Epithelial cell of esophagus (primary cell): ENCODE measurements at regions not wholly inside any gene's neighbourhood (a gene's known extent, or its start where the extent isn't known, plus 50 kb on each side); places are given as distances from the start of the nearest gene placed in this dataset.

Source experiments
- DNase-seq: peaks from one replicate; pipeline ENCODE4 v3.0.0; 2010; ENCODE audit warnings: low read depth
- H3K4me3 ChIP-seq: 2 replicates; pipeline ENCODE4 v1.5.1; 2011; ENCODE audit warnings: mild to moderate bottlenecking, low read length, control low read depth
- CTCF ChIP-seq: IDR thresholded peaks from 2 replicates; pipeline ENCODE4 v1.5.1; 2011; ENCODE audit warnings: low read depth, mild to moderate bottlenecking, low read length, control low read depth, inconsistent platforms; ENCODE audit not compliant: insufficient read depth; ENCODE audit errors: missing control alignments

- H3K4me3 ChIP-seq, result no peak overlapping the region
- TF ChIP-seq CTCF, result no peak
- DNase-seq, result peak; percentile 41
Observed at GRCh38 chr1:102588536-102588935, 519.8 kb downstream of the COL11A1 start.

GRCh38 chr1:102586022-102586421 is 522.3 kb downstream of the COL11A1 start:
- H3K4me3 ChIP-seq, result no peak overlapping the region
- TF ChIP-seq CTCF, result no peak
- no peak for DNase-seq

DNA sequence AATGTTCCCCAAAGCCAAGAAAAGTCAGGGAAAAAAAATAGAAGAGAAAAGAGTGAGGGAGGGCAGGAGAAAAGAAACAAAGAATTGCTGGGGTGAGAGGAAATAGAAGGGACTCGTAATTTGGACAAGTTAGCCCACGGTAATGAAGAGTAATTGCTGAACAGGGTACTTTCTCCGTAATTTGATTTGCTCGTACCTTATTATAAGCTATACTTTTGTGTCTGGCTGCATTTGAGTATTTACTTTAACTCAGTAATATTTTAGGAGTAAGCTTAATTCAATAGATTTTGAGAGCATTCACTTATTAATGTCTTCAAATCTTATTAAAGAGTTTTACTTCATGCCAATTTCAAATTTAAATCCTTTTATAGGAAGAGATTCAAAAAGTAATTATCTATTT is 527.5 kb downstream of the COL11A1 start:
- TF ChIP-seq CTCF, result no peak
- no peak overlapping the region for H3K4me3 ChIP-seq
- no peak for DNase-seq

- no peak overlapping the region for H3K4me3 ChIP-seq
- peak; percentile 13 for DNase-seq
- TF ChIP-seq CTCF, result no peak
Observed at GRCh38 chr1:102578804-102579203, 529.5 kb downstream of the COL11A1 start.

DNA sequence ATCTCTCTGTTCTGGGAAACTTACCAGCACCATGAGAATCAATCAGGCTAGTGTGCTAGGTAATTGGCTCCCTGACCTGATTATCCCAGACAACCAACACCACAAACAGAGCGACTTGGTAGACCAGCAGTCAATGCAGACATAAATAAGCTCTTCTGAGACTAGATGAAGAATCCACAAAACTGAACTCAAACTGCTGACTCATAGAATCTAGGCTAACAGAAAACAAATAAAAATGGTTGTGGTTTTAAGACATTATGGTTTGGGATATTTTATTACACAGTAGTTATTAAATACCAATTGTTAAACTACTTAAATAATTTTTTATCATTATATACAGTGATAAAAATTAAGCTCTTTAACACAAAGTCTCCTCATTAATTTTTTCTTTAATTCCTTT is 535.7 kb downstream of the COL11A1 start:
- TF ChIP-seq CTCF, result no peak
- no peak for DNase-seq
- H3K4me3 ChIP-seq, result no peak overlapping the region

- no peak overlapping the region for H3K4me3 ChIP-seq
- no peak for TF ChIP-seq CTCF
- DNase-seq, result no peak
Observed at GRCh38 chr1:102566182-102566581, 542.1 kb downstream of the COL11A1 start.

- no peak for DNase-seq
- TF ChIP-seq CTCF, result no peak
- H3K4me3 ChIP-seq, result no peak overlapping the region
Observed at GRCh38 chr1:102562380-102562779, 545.9 kb downstream of the COL11A1 start.
